HAP-1 (cell line): ENCODE measurements at regions not wholly inside any gene's neighbourhood (a gene's known extent, or its start where the extent isn't known, plus 50 kb on each side); places are given as distances from the start of the nearest gene placed in this dataset.
"Not testable (repeated sequence)": the region's sequence is repeated elsewhere in the genome, so short reads cannot be mapped to it uniquely, and the experiment has no call there.

ENCODE experiments used
- DNase-seq, 2 experiments: peaks; one replicate each; pipeline ENCODE4 v3.0.0-alpha.2; 2016 to 2020; ENCODE audit warnings: low spot score in 2 of 2
- H3K27me3 ChIP-seq: fragments of 250-450 bp; sonication (Bioruptor Pico); 2 replicates; pipeline ENCODE4 v1.5.1; 2020; ENCODE audit warnings: low read depth, mild to moderate bottlenecking, moderate library complexity
- H3K36me3 ChIP-seq: fragments of 250-450 bp; sonication (Bioruptor Pico); replicated peaks from 2 replicates; pipeline ENCODE4 v1.5.1; 2020; ENCODE audit warnings: mild to moderate bottlenecking
- H3K4me1 ChIP-seq: fragments of 250-450 bp; sonication (Bioruptor Pico); 2 replicates; pipeline ENCODE4 v1.5.1; 2020; ENCODE audit warnings: mild to moderate bottlenecking
- H3K4me3 ChIP-seq: fragments of 250-450 bp; sonication (Bioruptor Pico); 2 replicates; pipeline ENCODE4 v1.5.1; 2020; ENCODE audit warnings: mild to moderate bottlenecking, moderate library complexity
- H3K9me3 ChIP-seq: fragments of 250-450 bp; sonication (Bioruptor Pico); 2 replicates; pipeline ENCODE4 v1.5.1; 2020; ENCODE audit warnings: mild to moderate bottlenecking, moderate library complexity
- in situ Hi-C: fragments of 300-500 bp; cut with MboI; formaldehyde crosslinking; loops from 3 replicates; pipeline ENCODE4 v1.14.3; 2020; ENCODE audit warnings: low sequenced_read_pairs, inconsistent platforms, mixed read lengths

GRCh38 chr5:105101577-105101976 lies 1539.0 kb upstream of the NUDT12 start:
- in situ Hi-C loops: no loop called here
- H3K36me3 ChIP-seq: no peaks in the 10 kb centered on the region
- H3K4me1 ChIP-seq: no peaks in the 10 kb centered on the region
- DNase-seq: no peak
- H3K4me3 ChIP-seq: no peak overlapping the region
- no peaks in the 10 kb centered on the region for H3K27me3 ChIP-seq
- no peaks in the 10 kb centered on the region for H3K9me3 ChIP-seq

GRCh38 chr5:105088961-105089360 lies 1526.4 kb upstream of the NUDT12 start:
- no peaks in the 10 kb centered on the region for H3K36me3 ChIP-seq
- 0 out of 2 replicates have a peak, but pooled peaks cover 2% of the 10 kb centered on the region for H3K9me3 ChIP-seq
- H3K27me3 ChIP-seq: no peaks in the 10 kb centered on the region
- no peaks in the 10 kb centered on the region for H3K4me1 ChIP-seq
- DNase-seq: no peak
- in situ Hi-C loops: no loop called here
- H3K4me3 ChIP-seq: no peak overlapping the region

- Histone ChIP-seq H3K9me3 (0 out of 2 replicates have a peak, but pooled peaks cover 1% of the 10 kb centered on the region), H3K4me1 (no peaks in the 10 kb centered on the region), H3K36me3 (no peaks in the 10 kb centered on the region), H3K27me3 (no peaks in the 10 kb centered on the region), H3K4me3 (no peak overlapping the region)
- in situ Hi-C loops: no loop called here
- no peak for DNase-seq
Measured at GRCh38 chr5:105088102-105088501, 1525.5 kb upstream of the NUDT12 start.

DNA sequence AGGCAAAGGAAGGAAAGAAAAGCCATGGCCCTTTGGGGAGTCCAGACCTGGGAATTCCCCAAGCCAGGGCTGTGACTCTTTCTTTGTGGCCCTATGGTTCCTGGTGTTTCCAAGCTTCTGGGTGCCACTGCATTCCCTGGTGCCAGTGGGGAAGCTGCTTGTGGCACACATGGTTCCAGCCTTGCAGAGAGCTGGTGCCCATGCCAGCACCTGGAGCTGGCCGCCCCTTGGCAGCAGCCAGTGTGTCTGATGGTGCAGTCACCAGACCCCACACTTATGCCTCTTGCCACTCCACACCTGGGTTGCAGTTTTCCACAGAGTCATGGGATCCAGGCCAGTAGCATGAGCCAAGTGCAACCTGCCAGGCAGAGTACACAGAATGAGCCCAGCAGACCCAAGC lies 1495.3 kb upstream of the NUDT12 start:
- Histone ChIP-seq H3K4me3 (no peak overlapping the region), H3K4me1 (no peaks in the 10 kb centered on the region), H3K36me3 (no peaks in the 10 kb centered on the region), H3K27me3 (no peaks in the 10 kb centered on the region), H3K9me3 (0 out of 2 replicates have a peak, but pooled peaks cover 4% of the 10 kb centered on the region)
- DNase-seq: no peak
- in situ Hi-C loops: no loop called here

DNA sequence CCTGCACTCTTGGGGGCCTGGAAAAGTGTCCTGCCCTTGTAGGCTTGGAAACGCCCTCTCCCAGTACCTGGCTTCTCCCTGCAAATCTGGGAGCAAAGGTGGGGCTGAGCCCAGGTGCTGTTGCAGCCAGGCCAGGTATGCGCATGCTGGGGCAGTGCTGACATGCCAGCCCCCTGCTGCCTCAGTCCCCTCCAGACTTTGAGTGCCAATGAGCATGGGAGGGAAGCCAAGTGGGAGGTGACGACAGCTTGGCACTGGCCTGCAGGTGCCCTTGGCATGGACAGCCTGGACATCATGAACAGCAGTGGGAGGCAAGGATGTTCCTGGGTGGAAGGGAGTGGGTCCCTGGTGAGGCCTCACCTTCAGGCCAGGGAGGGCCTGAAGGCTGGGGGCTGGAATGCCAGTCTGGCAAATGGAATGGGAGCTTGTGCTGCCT lies 1494.4 kb upstream of the NUDT12 start:
- Histone ChIP-seq H3K4me3 (no peak overlapping the region), H3K36me3 (no peaks in the 10 kb centered on the region), H3K4me1 (no peaks in the 10 kb centered on the region), H3K9me3 (0 out of 2 replicates have a peak, but pooled peaks cover 4% of the 10 kb centered on the region), H3K27me3 (no peaks in the 10 kb centered on the region)
- in situ Hi-C loops: no loop called here
- DNase-seq: no peak

GRCh38 chr5:105054406-105054805 lies 1491.8 kb upstream of the NUDT12 start:
- no peak for DNase-seq
- H3K9me3 ChIP-seq: 0 out of 2 replicates have a peak, but pooled peaks cover 4% of the 10 kb centered on the region
- no peak overlapping the region for H3K4me3 ChIP-seq
- in situ Hi-C loops: no loop called here
- H3K4me1 ChIP-seq: no peaks in the 10 kb centered on the region
- no peaks in the 10 kb centered on the region for H3K36me3 ChIP-seq
- no peaks in the 10 kb centered on the region for H3K27me3 ChIP-seq

DNA sequence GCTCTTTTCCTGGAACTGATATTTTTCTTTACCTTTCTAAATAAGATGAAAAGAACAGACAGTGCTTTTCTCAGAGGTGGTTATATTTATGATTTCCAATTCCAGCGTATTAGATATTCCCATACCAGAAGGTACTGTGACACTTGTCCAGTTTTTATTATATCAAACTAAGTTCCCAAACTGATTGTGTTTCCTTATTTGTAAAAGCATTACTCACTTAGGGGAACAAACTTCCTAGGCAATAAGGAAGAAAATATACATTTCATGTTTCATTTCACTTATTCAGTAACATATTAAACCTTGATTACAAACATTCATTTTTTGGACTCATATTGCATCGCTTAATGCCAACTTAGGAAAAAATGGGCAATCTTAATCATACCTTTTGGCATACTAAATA lies 1480.0 kb upstream of the NUDT12 start:
- DNase-seq: no peak
- H3K4me3 ChIP-seq: no peak overlapping the region
- no peaks in the 10 kb centered on the region for H3K36me3 ChIP-seq
- H3K4me1 ChIP-seq: no peaks in the 10 kb centered on the region
- in situ Hi-C loops: no loop called here
- no peaks in the 10 kb centered on the region for H3K27me3 ChIP-seq
- no peaks in the 10 kb centered on the region for H3K9me3 ChIP-seq

DNA sequence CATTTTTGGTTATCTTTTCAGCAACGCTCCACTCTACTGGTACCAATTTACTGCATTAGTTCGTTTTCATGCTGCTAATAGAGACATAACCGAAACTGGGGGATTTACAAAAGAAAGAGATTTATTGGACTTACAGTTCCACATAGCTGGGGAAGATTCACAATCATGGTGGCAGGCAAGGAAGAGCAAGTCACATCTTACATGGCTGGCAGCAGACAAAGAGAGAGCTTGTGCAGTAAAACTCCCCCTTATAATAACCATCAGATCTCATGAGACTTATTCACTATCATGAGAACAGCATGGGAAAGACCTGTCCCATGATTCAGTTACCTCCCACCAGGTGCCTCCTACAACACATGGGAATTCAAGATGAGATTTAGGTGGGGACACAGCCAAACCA lies 1474.2 kb upstream of the NUDT12 start:
- DNase-seq, H3K4me3 ChIP-seq, H3K4me1 ChIP-seq, H3K9me3 ChIP-seq, in situ Hi-C loops, H3K27me3 ChIP-seq, H3K36me3 ChIP-seq: not testable (repeated sequence)

GRCh38 chr5:105034401-105034763 lies 1471.8 kb upstream of the NUDT12 start:
- in situ Hi-C loops: no loop called here

DNA sequence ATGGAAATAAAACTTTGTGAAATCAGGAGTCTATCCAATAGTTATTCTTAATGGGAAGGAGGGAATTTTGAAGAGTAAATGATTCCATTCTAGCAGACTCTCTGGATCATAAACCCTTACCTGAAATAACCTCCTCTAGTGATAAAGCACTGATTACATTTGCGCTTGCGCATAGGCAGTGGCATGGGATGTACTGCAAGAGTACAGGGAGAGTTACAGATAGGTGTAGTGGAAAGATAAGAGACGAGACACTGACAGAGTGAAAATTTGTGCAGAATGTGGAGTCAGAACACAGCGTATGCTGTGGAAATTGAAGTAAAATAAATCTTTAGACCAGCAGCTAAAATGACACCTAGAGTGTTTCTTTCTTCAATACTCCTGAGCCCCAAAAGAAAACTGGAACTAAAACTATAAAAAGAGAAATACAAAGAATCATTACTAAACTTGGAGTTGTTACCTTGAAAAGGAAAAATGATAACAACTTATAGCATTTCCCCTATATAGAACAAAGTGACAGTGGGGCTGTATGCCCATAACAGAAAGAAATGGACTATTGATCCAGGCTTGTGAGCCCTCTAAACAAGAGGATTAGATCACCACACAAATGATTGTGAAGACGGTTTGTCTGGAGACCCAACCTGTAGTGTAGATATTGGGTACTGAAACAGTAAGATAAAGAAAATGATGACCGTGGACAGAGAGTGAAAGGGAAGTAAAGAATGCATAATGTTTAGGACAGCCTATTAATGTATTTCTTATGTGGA lies 1471.2 kb upstream of the NUDT12 start:
- DNase-seq: no peak

More at GRCh38 chr5:105034401-105034763, 1471.8 kb upstream of the NUDT12 start:
- no peak overlapping the region for H3K4me3 ChIP-seq
- H3K9me3 ChIP-seq: no peaks in the 10 kb centered on the region
- no peak for DNase-seq
- H3K4me1 ChIP-seq: no peaks in the 10 kb centered on the region
- H3K36me3 ChIP-seq: no peaks in the 10 kb centered on the region
- H3K27me3 ChIP-seq: no peaks in the 10 kb centered on the region

DNA sequence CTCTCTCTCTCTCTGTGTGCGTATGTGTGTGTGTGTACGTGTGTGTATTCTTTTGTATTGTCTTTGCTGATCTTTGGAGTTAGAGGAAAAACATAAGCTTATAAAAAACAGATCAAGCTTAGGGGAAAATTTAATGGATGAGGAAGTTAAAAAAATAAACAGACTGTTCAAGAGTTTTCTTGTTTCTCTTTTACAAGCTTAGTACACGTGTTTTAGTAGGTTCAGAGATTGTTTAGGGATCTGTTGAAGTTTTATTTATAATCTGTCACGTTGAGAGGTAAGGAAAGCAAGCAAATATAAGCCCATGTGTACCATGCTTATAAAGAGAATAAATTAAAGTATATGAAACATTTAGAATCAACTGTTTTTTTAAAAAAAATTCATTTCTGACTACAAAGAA lies 1470.3 kb upstream of the NUDT12 start:
- Histone ChIP-seq H3K4me1 (no peaks in the 10 kb centered on the region), H3K4me3 (no peak overlapping the region), H3K27me3 (no peaks in the 10 kb centered on the region), H3K9me3 (no peaks in the 10 kb centered on the region), H3K36me3 (no peaks in the 10 kb centered on the region)
- in situ Hi-C loops: no loop called here
- no peak for DNase-seq

More for the DNA sequence above, 1471.2 kb upstream of the NUDT12 start:
- Histone ChIP-seq H3K4me1 (no peaks in the 10 kb centered on the region), H3K36me3 (no peaks in the 10 kb centered on the region), H3K27me3 (no peaks in the 10 kb centered on the region), H3K4me3 (no peak overlapping the region), H3K9me3 (no peaks in the 10 kb centered on the region)
- in situ Hi-C loops: no loop called here

- Histone ChIP-seq H3K27me3 (no peaks in the 10 kb centered on the region), H3K4me3 (no peak overlapping the region), H3K4me1 (no peaks in the 10 kb centered on the region), H3K9me3 (no peaks in the 10 kb centered on the region), H3K36me3 (no peaks in the 10 kb centered on the region)
- no peak for DNase-seq
- in situ Hi-C loops: no loop called here
Measured at GRCh38 chr5:105030153-105030552, 1467.6 kb upstream of the NUDT12 start.

DNA sequence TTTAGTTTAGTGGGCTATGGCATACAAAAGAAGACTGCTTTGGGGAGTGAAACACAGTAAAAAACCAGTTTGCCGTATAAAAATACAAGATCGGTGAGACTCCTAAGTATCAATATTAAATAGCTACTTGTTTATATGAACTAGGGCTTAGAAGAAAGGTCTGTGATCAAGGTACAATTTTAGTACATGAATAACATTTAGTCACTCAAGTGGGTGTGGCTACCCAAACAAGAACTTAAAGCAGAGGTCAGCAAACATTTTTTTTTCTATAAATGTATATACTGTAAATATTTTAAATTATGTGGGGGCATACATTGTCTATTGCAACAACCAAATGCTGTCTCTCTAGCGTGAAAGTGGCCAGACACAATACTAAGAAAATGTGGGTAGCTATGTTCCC lies 1452.5 kb upstream of the NUDT12 start:
- no peak for DNase-seq
- Histone ChIP-seq H3K36me3 (no peaks in the 10 kb centered on the region), H3K9me3 (no peaks in the 10 kb centered on the region), H3K27me3 (no peaks in the 10 kb centered on the region), H3K4me1 (no peaks in the 10 kb centered on the region), H3K4me3 (no peak overlapping the region)
- in situ Hi-C loops: no loop called here

DNA sequence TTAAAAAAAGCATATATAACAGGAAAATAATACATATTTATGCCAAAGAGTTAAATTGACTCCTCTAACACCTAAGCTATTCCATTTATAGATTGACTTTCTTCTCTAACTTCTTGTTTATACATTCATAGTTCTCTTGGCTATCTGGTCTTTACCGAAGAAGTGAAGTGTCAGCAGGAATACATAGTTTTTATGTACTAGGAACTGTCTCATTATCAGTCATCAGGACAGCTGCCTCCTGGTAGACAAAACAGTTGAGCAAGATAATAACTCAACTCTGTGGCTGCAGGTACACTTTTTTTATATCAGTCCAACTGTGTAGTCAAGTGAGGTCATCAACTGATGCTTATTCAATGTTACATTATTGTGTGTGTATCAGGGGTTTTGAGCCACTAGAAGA lies 1436.0 kb upstream of the NUDT12 start:
- in situ Hi-C loops: no loop called here
- no peak for DNase-seq

More for the DNA sequence above, 1436.0 kb upstream of the NUDT12 start:
- Histone ChIP-seq H3K27me3 (no peaks in the 10 kb centered on the region), H3K4me1 (no peaks in the 10 kb centered on the region; the same call in 1 of the 2 replicates), H3K4me3 (no peak overlapping the region), H3K9me3 (no peaks in the 10 kb centered on the region; the same call in 1 of the 2 replicates), H3K36me3 (no peaks in the 10 kb centered on the region)
